IMR-90 (cell line): ENCODE measurements at regions not wholly inside any gene's neighbourhood (a gene's known extent, or its start where the extent isn't known, plus 50 kb on each side); places are given as distances from the start of the nearest gene placed in this dataset.

Experiments
- NFE2L2 ChIP-seq: fragments of 150-350 bp; IDR thresholded peaks from 2 replicates; pipeline ENCODE4 v1.6.1; 2016; ENCODE audit warnings: low read depth, mild to moderate bottlenecking, low read length
- SMC3 ChIP-seq: fragments of 150-350 bp; IDR thresholded peaks from 2 replicates; pipeline ENCODE4 v1.6.1; 2016; ENCODE audit warnings: low read depth, mild to moderate bottlenecking, antibody characterized with exemption, low read length, moderate library complexity

- TF ChIP-seq SMC3 = no peak
- TF ChIP-seq NFE2L2 = no peak
Measured at GRCh38 chr1:218867941-218868626, 305.6 kb upstream of the LYPLAL1 start.
